GM12865 (cell line): ENCODE measurements at regions not wholly inside any gene's neighbourhood (a gene's known extent, or its start where the extent isn't known, plus 50 kb on each side); places are given as distances from the start of the nearest gene placed in this dataset.
A peak's percentile ranks its signal among the peaks of the same experiment; 100 is the strongest.

Experiments used
- DNase-seq: peaks from one replicate; pipeline ENCODE4 v3.0.0; 2010; ENCODE audit warnings: low read depth
- H3K4me3 ChIP-seq: 2 replicates; pipeline ENCODE4 v1.5.1; 2011; ENCODE audit warnings: mild to moderate bottlenecking, low read depth, low read length, control low read depth
- CTCF ChIP-seq: IDR thresholded peaks from 2 replicates; pipeline ENCODE4 v1.5.1; 2011; ENCODE audit warnings: low read length, control low read depth, low read depth, inconsistent platforms; ENCODE audit not compliant: insufficient read depth; ENCODE audit errors: missing control alignments

- peak; percentile 29 for DNase-seq
- peak; percentile 35 for TF ChIP-seq CTCF
- H3K4me3 ChIP-seq = no peak overlapping the region
These were observed 169.5 kb upstream of the LYZL1 start for GRCh38 chr10:29119374-29119773.

- no peak for TF ChIP-seq CTCF
- DNase-seq = no peak
These were observed 168.7 kb upstream of the LYZL1 start for GRCh38 chr10:29120216-29120615.

GRCh38 chr10:29124864-29125263, 164.0 kb upstream of the LYZL1 start:
- DNase-seq = no peak
- no peak overlapping the region for H3K4me3 ChIP-seq
- no peak for TF ChIP-seq CTCF

More at GRCh38 chr10:29120216-29120615, 168.7 kb upstream of the LYZL1 start:
- H3K4me3 ChIP-seq = no peak overlapping the region

GRCh38 chr10:29127037-29127700, 161.7 kb upstream of the LYZL1 start:
- DNase-seq = no peak
- no peak overlapping the region for H3K4me3 ChIP-seq
- no peak for TF ChIP-seq CTCF

- H3K4me3 ChIP-seq = no peak overlapping the region
- TF ChIP-seq CTCF = no peak
- no peak for DNase-seq
These were observed 161.1 kb upstream of the LYZL1 start for GRCh38 chr10:29127731-29128130.

GRCh38 chr10:29130190-29130673, 158.6 kb upstream of the LYZL1 start:
- peak; percentile 53 for TF ChIP-seq CTCF
- peak; percentile 36 for DNase-seq
- no peak overlapping the region for H3K4me3 ChIP-seq
